LHCN-M2 (cell line): ENCODE measurements at regions not wholly inside any gene's neighbourhood (a gene's known extent, or its start where the extent isn't known, plus 50 kb on each side); places are given as distances from the start of the nearest gene placed in this dataset.
A peak's percentile ranks its signal among the peaks of the same experiment; 100 is the strongest.

Experiments used
- DNase-seq: peaks from one replicate; pipeline ENCODE4 v3.0.0-alpha.2; 2012; ENCODE audit warnings: low read depth

GRCh38 chr14:94995551-94995950 is 161.8 kb downstream of the DICER1 start:
- DNase-seq: no peak

- no peak for DNase-seq
Observed at GRCh38 chr14:94994245-94994644, 163.1 kb downstream of the DICER1 start.

- peak; percentile 8 for DNase-seq
Observed at GRCh38 chr14:94992046-94992445, 165.3 kb downstream of the DICER1 start.

GRCh38 chr14:94989946-94990345 is 167.4 kb downstream of the DICER1 start:
- no peak for DNase-seq

GRCh38 chr14:94989417-94989816 is 167.9 kb downstream of the DICER1 start:
- no peak for DNase-seq

- DNase-seq: no peak
Observed at GRCh38 chr14:94987409-94987808, 169.9 kb downstream of the DICER1 start.

- no peak for DNase-seq
Observed at GRCh38 chr14:94979891-94980290, 177.4 kb downstream of the DICER1 start.

GRCh38 chr14:94977016-94977415 is 180.3 kb downstream of the DICER1 start:
- DNase-seq: no peak

- DNase-seq: no peak
Observed at GRCh38 chr14:94975366-94975765, 182.0 kb downstream of the DICER1 start.

GRCh38 chr14:94974893-94975292 is 182.4 kb downstream of the DICER1 start:
- no peak for DNase-seq

- DNase-seq: no peak
Observed at GRCh38 chr14:94974422-94974821, 182.9 kb downstream of the DICER1 start.

GRCh38 chr14:94971750-94972149 is 185.6 kb downstream of the DICER1 start:
- no peak for DNase-seq

GRCh38 chr14:94970941-94971730 is 186.2 kb downstream of the DICER1 start:
- DNase-seq: no peak

- DNase-seq: no peak
Observed at GRCh38 chr14:94969766-94970165, 187.6 kb downstream of the DICER1 start.

- no peak for DNase-seq
Observed at GRCh38 chr14:94966868-94967267, 190.5 kb downstream of the DICER1 start.

- DNase-seq: no peak
Observed at GRCh38 chr14:94966344-94966743, 191.0 kb downstream of the DICER1 start.

GRCh38 chr14:94965551-94966313 is 191.6 kb downstream of the DICER1 start:
- DNase-seq: no peak

- DNase-seq: no peak
Observed at GRCh38 chr14:94964931-94965330, 192.4 kb downstream of the DICER1 start.

- no peak for DNase-seq
Observed at GRCh38 chr14:94964181-94964580, 193.1 kb downstream of the DICER1 start.

- DNase-seq: no peak
Observed at GRCh38 chr14:94963051-94963450, 193.1 kb upstream of the GSC start.

- no peak for DNase-seq
Observed at GRCh38 chr14:94962166-94962575, 192.3 kb upstream of the GSC start.

- no peak for DNase-seq
Observed at GRCh38 chr14:94961386-94962165, 191.7 kb upstream of the GSC start.
